CD14-positive monocyte (primary cell): ENCODE measurements at regions not wholly inside any gene's neighbourhood (a gene's known extent, or its start where the extent isn't known, plus 50 kb on each side); places are given as distances from the start of the nearest gene placed in this dataset.
"Not testable (repeated sequence)": the region's sequence is repeated elsewhere in the genome, so short reads cannot be mapped to it uniquely, and the experiment has no call there.

ENCODE experiments used
- DNase-seq, 3 donors: peaks; one replicate each; pipeline ENCODE4 v3.0.0-alpha.2; 2011 to 2022
- H2AFZ ChIP-seq: 2 replicates; pipeline ENCODE4 v1.6.0; 2012; ENCODE audit warnings: mild to moderate bottlenecking, low read depth, low read length, inconsistent platforms; ENCODE audit not compliant: insufficient read depth, poor library complexity, severe bottlenecking
- H3K27ac ChIP-seq, 2 donors: 1 replicate in 1 of 2; 2 replicates in 1 of 2; pipeline ENCODE4 v1.5.1; 2012 to 2013; ENCODE audit warnings: low read length in 2 of 2, control low read depth in 1 of 2, inconsistent platforms in 1 of 2, low read depth in 1 of 2, mild to moderate bottlenecking in 1 of 2
- H3K27me3 ChIP-seq, 2 donors: one replicate each; pipeline versions ENCODE4 v1.6.0 to v1.6.1; 2011 to 2013; ENCODE audit warnings: low read length in 2 of 2; ENCODE audit not compliant: control insufficient read depth in 2 of 2, insufficient read depth in 2 of 2
- H3K36me3 ChIP-seq, 2 donors: replicated peaks in 1 of 2; 1 replicate in 1 of 2; 2 replicates in 1 of 2; pipeline versions ENCODE4 v1.5.1 to v1.6.1; 2012 to 2013; ENCODE audit warnings: low read length in 2 of 2, control low read depth in 1 of 2, inconsistent platforms in 1 of 2, mild to moderate bottlenecking in 1 of 2; ENCODE audit not compliant: insufficient read depth in 2 of 2, control insufficient read depth in 1 of 2
- H3K4me1 ChIP-seq, 2 donors: 1 replicate in 1 of 2; 2 replicates in 1 of 2; pipeline versions ENCODE4 v1.5.1 to v1.6.1; 2012 to 2013; ENCODE audit warnings: low read length in 2 of 2, control low read depth in 1 of 2, inconsistent platforms in 1 of 2, mild to moderate bottlenecking in 1 of 2, moderate library complexity in 1 of 2; ENCODE audit not compliant: insufficient read depth in 2 of 2, control insufficient read depth in 1 of 2
- H3K4me2 ChIP-seq: replicated peaks from 2 replicates; pipeline ENCODE3; 2012; ENCODE audit warnings: low read length, moderate library complexity, mild to moderate bottlenecking; ENCODE audit not compliant: poor library complexity, severe bottlenecking; ENCODE audit errors: extremely low read depth
- H3K4me3 ChIP-seq, 3 experiments: fragments of 200-600 bp in 1 of 3; sonication (generic) in 1 of 3; replicated peaks in 1 of 3; 1 replicate in 2 of 3; 2 replicates in 1 of 3; pipeline ENCODE4 v1.5.1; 2011 to 2013; ENCODE audit warnings: low read length in 3 of 3, mild to moderate bottlenecking in 3 of 3, control low read depth in 2 of 3, low read depth in 2 of 3, inconsistent platforms in 1 of 3, moderate library complexity in 1 of 3
- H3K79me2 ChIP-seq: 2 replicates; pipeline ENCODE4 v1.6.0; 2012; ENCODE audit warnings: mild to moderate bottlenecking, control low read depth, inconsistent platforms, low read length, moderate library complexity; ENCODE audit not compliant: insufficient read depth
- H3K9ac ChIP-seq: 2 replicates; pipeline ENCODE4 v1.6.0; 2017; ENCODE audit warnings: low read length, mild to moderate bottlenecking; ENCODE audit not compliant: insufficient read depth, poor library complexity, severe bottlenecking
- H3K9me3 ChIP-seq, 2 donors: replicated peaks in 1 of 2; 1 replicate in 1 of 2; 2 replicates in 1 of 2; pipeline versions ENCODE4 v1.5.1 to v1.6.1; 2012 to 2013; ENCODE audit warnings: low read length in 2 of 2, control low read depth in 1 of 2; ENCODE audit not compliant: control insufficient read depth in 1 of 2, insufficient read depth in 1 of 2
- H4K20me1 ChIP-seq: 2 replicates; pipeline ENCODE4 v1.6.0; 2012; ENCODE audit warnings: mild to moderate bottlenecking, low read length, control low read depth, moderate library complexity; ENCODE audit not compliant: insufficient read depth
- H3K27ac Mint-ChIP-seq, 7 donors: one replicate each; pipeline ENCODE4 v1.8.0; 2020; ENCODE audit warnings: mild to moderate bottlenecking in 7 of 7, mixed read lengths in 7 of 7, moderate library complexity in 6 of 7, inconsistent platforms in 2 of 7
- H3K27me3 Mint-ChIP-seq, 3 donors: one replicate each; pipeline ENCODE4 v1.8.0; 2021 to 2022; ENCODE audit warnings: low read depth in 3 of 3, mild to moderate bottlenecking in 3 of 3, mixed read lengths in 3 of 3, moderate library complexity in 3 of 3, inconsistent platforms in 1 of 3
- H3K36me3 Mint-ChIP-seq, 2 donors: one replicate each; pipeline ENCODE4 v1.8.0; 2020; ENCODE audit warnings: mixed read lengths in 2 of 2, inconsistent platforms in 1 of 2, mild to moderate bottlenecking in 1 of 2
- H3K4me1 Mint-ChIP-seq: one replicate; pipeline ENCODE4 v1.8.0; 2020; ENCODE audit warnings: mild to moderate bottlenecking, mixed read lengths
- H3K4me3 Mint-ChIP-seq, 2 donors: one replicate each; pipeline ENCODE4 v1.8.0; 2020; ENCODE audit warnings: mild to moderate bottlenecking in 2 of 2, mixed read lengths in 2 of 2, moderate library complexity in 1 of 2
- H3K9me3 Mint-ChIP-seq, 7 donors: one replicate each; pipeline ENCODE4 v1.8.0; 2020 to 2022; ENCODE audit warnings: mixed read lengths in 7 of 7, mild to moderate bottlenecking in 6 of 7, moderate library complexity in 6 of 7, inconsistent platforms in 2 of 7
- CTCF ChIP-seq: fragments of 200-600 bp; IDR thresholded peaks from one replicate; pipeline ENCODE4 v1.8.0; 2022; ENCODE audit warnings: antibody characterized with exemption, mild to moderate bottlenecking
- WGBS: methylation state at CpG from one replicate; pipeline ENCODE4 v1.1.5; 2013; ENCODE audit warnings: missing lambda C conversion rate; ENCODE audit not compliant: insufficient coverage; 5-methylcytosine and 5-hydroxymethylcytosine counted together
- intact Hi-C, 2 donors: fragments of 100-400 bp; cut with micrococcal nuclease; formaldehyde crosslinking; loops; one replicate each; pipeline versions ENCODE4 v1.15.0 to v1.15.1; 2023

GRCh38 chr19:23554548-23554947 lies 132.5 kb downstream of the ZNF675 start:
- H3K27me3 ChIP-seq, result no peaks in the 10 kb centered on the region
- WGBS, result 67% methylated on average over 1 of the region's 1 CpG
- no peak overlapping the region for H2AFZ ChIP-seq
- H3K9me3 ChIP-seq, result peaks cover 52 to 85% of the 10 kb centered on the region in 2 donors
- Mint-ChIP-seq H3K9me3 (peaks cover 21 to 46% (median 26%) of the 10 kb centered on the region in 7 donors), H3K27ac (no peak overlapping the region), H3K4me1 (no peaks in the 10 kb centered on the region), H3K27me3 (no peaks in the 10 kb centered on the region), H3K4me3 (no peak overlapping the region), H3K36me3 (no peaks in the 10 kb centered on the region)
- no peak overlapping the region for H3K4me3 ChIP-seq
- H3K27ac ChIP-seq, result no peak overlapping the region
- no peaks in the 10 kb centered on the region for H3K4me1 ChIP-seq
- H3K36me3 ChIP-seq, result no peaks in the 10 kb centered on the region
- TF ChIP-seq CTCF, result no peak
- H3K4me2 ChIP-seq, result no peak overlapping the region
- no peaks in the 10 kb centered on the region for H3K79me2 ChIP-seq
- no peak overlapping the region for H3K9ac ChIP-seq
- intact Hi-C loops, result no loop called here
- no peak for DNase-seq
- H4K20me1 ChIP-seq, result no peaks in the 10 kb centered on the region

GRCh38 chr19:23550102-23550501 lies 136.9 kb downstream of the ZNF675 start:
- H4K20me1 ChIP-seq, H3K36me3 Mint-ChIP-seq, H3K27me3 Mint-ChIP-seq, H3K36me3 ChIP-seq, H3K9ac ChIP-seq, H3K27me3 ChIP-seq, DNase-seq, H2AFZ ChIP-seq, H3K4me2 ChIP-seq, H3K27ac ChIP-seq, H3K79me2 ChIP-seq, H3K4me3 Mint-ChIP-seq, H3K4me3 ChIP-seq, intact Hi-C loops, H3K27ac Mint-ChIP-seq, H3K4me1 Mint-ChIP-seq, H3K4me1 ChIP-seq: not testable (repeated sequence)
- 95% methylated on average over 2 of the region's 2 CpGs for WGBS
- H3K9me3 Mint-ChIP-seq, result peaks cover 23 to 58% (median 35%) of the 10 kb centered on the region in 7 donors
- peaks cover 74 to 88% of the 10 kb centered on the region in 2 donors for H3K9me3 ChIP-seq
